ENCODE measurements at regions not wholly inside any gene's neighbourhood (a gene's known extent, or its start where the extent isn't known, plus 50 kb on each side); places are given as distances from the start of the nearest gene placed in this dataset.

GRCh38 chr5:96079075-96079474 lies 117.4 kb upstream of the ELL2 start (continued):
- no peak for TF ChIP-seq ZNF532 (CRISPR knock-in tag; IDR thresholded peaks at IDR 0.05; ENCODE audit: borderline replicate concordance)
- no peak for TF ChIP-seq FOXP4 (CRISPR knock-in tag; IDR thresholded peaks at IDR 0.05)
- no peak for TF ChIP-seq CREB1 (CRISPR knock-in tag; IDR thresholded peaks at IDR 0.05)
- TF ChIP-seq ARID4B (CRISPR knock-in tag; IDR thresholded peaks at IDR 0.05; ENCODE audit: borderline replicate concordance), result no peak
- TF ChIP-seq ATF3 (CRISPR knock-in tag; conservative IDR thresholded peaks at IDR 0.05), result no peak
- TF ChIP-seq ZNF263 (CRISPR knock-in tag; IDR thresholded peaks at IDR 0.05; ENCODE audit: low read depth), result no peak
- TF ChIP-seq ZNF138 (CRISPR knock-in tag; conservative IDR thresholded peaks at IDR 0.05), result no peak
- no peak for TF ChIP-seq ETV6 (CRISPR knock-in tag; IDR thresholded peaks at IDR 0.05)
- TF ChIP-seq NFYB (CRISPR knock-in tag; conservative IDR thresholded peaks at IDR 0.05; ENCODE audit: low read depth), result no peak

- Mint-ChIP-seq H3K9me3 (no peaks in the 10 kb centered on the region), H3K4me1 (peaks cover 21% of the 10 kb centered on the region), H3K36me3 (no peaks in the 10 kb centered on the region; the same call in 1 of the 2 replicates), H3K4me3 (no peak overlapping the region), H3K27ac (no peak overlapping the region), H3K27me3 (ENCODE audit: low read depth) (peaks cover 4% of the 10 kb centered on the region; the same call in 1 of the 2 replicates)
- ChIA-PET CTCF (no interaction called here), POLR2A (no interaction called here)
- ATAC-seq, result no peak
- DNase-seq (ENCODE audit: low spot score), result no peak
- TF ChIP-seq AR (CRISPR knock-in tag; IDR thresholded peaks at IDR 0.05), result no peak
- TF ChIP-seq ATF2 (CRISPR knock-in tag; IDR thresholded peaks at IDR 0.05; ENCODE audit: borderline replicate concordance, low read depth), result no peak
- no peak for TF ChIP-seq CBFB (CRISPR knock-in tag; IDR thresholded peaks at IDR 0.05; ENCODE audit: low read depth)
- no peak for TF ChIP-seq E2F4 (CRISPR knock-in tag; IDR thresholded peaks at IDR 0.05; ENCODE audit: borderline replicate concordance, low read depth)
- no peak for TF ChIP-seq TEAD4 (CRISPR knock-in tag; IDR thresholded peaks at IDR 0.05)
- no peak for TF ChIP-seq ZNF396 (CRISPR knock-in tag; IDR thresholded peaks at IDR 0.05; ENCODE audit: borderline replicate concordance)
- no peak for TF ChIP-seq ZNF121 (CRISPR knock-in tag; IDR thresholded peaks at IDR 0.05)
- no peak for TF ChIP-seq ZNF423 (CRISPR knock-in tag; IDR thresholded peaks at IDR 0.05)
- no peak for TF ChIP-seq E2F5 (CRISPR knock-in tag; IDR thresholded peaks at IDR 0.05)
- TF ChIP-seq MYBL2 (CRISPR knock-in tag; IDR thresholded peaks at IDR 0.05), result no peak
- no peak for TF ChIP-seq RORB (CRISPR knock-in tag; IDR thresholded peaks at IDR 0.05)
Measured at GRCh38 chr5:96076451-96076850, 114.8 kb upstream of the ELL2 start.
